Keratinocyte (primary cell): ENCODE measurements at regions not wholly inside any gene's neighbourhood (a gene's known extent, or its start where the extent isn't known, plus 50 kb on each side); places are given as distances from the start of the nearest gene placed in this dataset.

ENCODE experiments used
- DNase-seq: peaks from one replicate; pipeline ENCODE4 v3.0.0-alpha.2; 2011; ENCODE audit warnings: low read depth, missing footprints, low spot score
- FAIRE-seq: peaks from 2 replicates; lab custom pipeline; 2011; peaks lifted over from hg19 to GRCh38; lab: Jason Lieb, UNC
- H2AFZ ChIP-seq: 2 replicates; pipeline ENCODE4 v1.6.0; 2012; ENCODE audit warnings: low read length, control low read depth, inconsistent platforms; ENCODE audit not compliant: control insufficient read depth
- H3K27ac ChIP-seq: 2 replicates; pipeline ENCODE4 v1.5.1; 2011; ENCODE audit warnings: low read length; ENCODE audit not compliant: control insufficient read depth, insufficient read depth
- H3K27me3 ChIP-seq: 3 replicates; pipeline ENCODE4 v1.6.0; 2011; ENCODE audit warnings: low read length; ENCODE audit not compliant: control insufficient read depth, insufficient read depth; ENCODE audit errors: extremely low read depth
- H3K36me3 ChIP-seq, 2 experiments: 2 replicates in 1 of 2; 3 replicates in 1 of 2; pipeline ENCODE4 v1.5.1; 2011; ENCODE audit warnings: low read length in 2 of 2, mild to moderate bottlenecking in 1 of 2; ENCODE audit not compliant: control insufficient read depth in 2 of 2, insufficient read depth in 2 of 2; ENCODE audit errors: extremely low read depth in 1 of 2
- H3K4me1 ChIP-seq: 3 replicates; pipeline ENCODE4 v1.5.1; 2011; ENCODE audit warnings: low read length; ENCODE audit not compliant: control insufficient read depth, insufficient read depth; ENCODE audit errors: extremely low read depth
- H3K4me2 ChIP-seq: 3 replicates; pipeline ENCODE4 v1.6.0; 2011; ENCODE audit warnings: low read depth, low read length; ENCODE audit not compliant: control insufficient read depth, insufficient read depth; ENCODE audit errors: extremely low read depth
- H3K4me3 ChIP-seq, 3 experiments: fragments of 200-600 bp in 1 of 3; sonication (generic) in 1 of 3; 2 replicates in 2 of 3; 3 replicates in 1 of 3; pipeline ENCODE4 v1.5.1; 2011 to 2016; ENCODE audit warnings: low read length in 3 of 3, mild to moderate bottlenecking in 3 of 3, control low read depth in 2 of 3, inconsistent platforms in 1 of 3, low read depth in 1 of 3, mixed read lengths in 1 of 3, mixed run types in 1 of 3, moderate library complexity in 1 of 3; ENCODE audit not compliant: control insufficient read depth in 2 of 3, insufficient read depth in 2 of 3; ENCODE audit errors: extremely low read depth in 1 of 3
- H3K79me2 ChIP-seq: 2 replicates; pipeline ENCODE4 v1.6.0; 2012; ENCODE audit warnings: low read length; ENCODE audit not compliant: control insufficient read depth, insufficient read depth
- H3K9ac ChIP-seq: 3 replicates; pipeline ENCODE4 v1.6.0; 2011; ENCODE audit warnings: low read length; ENCODE audit not compliant: control insufficient read depth, insufficient read depth; ENCODE audit errors: extremely low read depth
- H3K9me1 ChIP-seq: 3 replicates; pipeline ENCODE4 v1.6.0; 2011; ENCODE audit warnings: low read length; ENCODE audit not compliant: control insufficient read depth, insufficient read depth; ENCODE audit errors: extremely low read depth
- H3K9me3 ChIP-seq: 2 replicates; pipeline ENCODE4 v1.5.1; 2012; ENCODE audit warnings: low read depth, low read length; ENCODE audit not compliant: control insufficient read depth
- H4K20me1 ChIP-seq: 3 replicates; pipeline ENCODE4 v1.6.0; 2011; ENCODE audit warnings: low read length; ENCODE audit not compliant: control insufficient read depth, insufficient read depth; ENCODE audit errors: extremely low read depth
- CTCF ChIP-seq, 3 experiments: IDR thresholded peaks in 1 of 3; conservative IDR thresholded peaks in 1 of 3; optimal IDR thresholded peaks in 1 of 3; 2 replicates in 2 of 3; 3 replicates in 1 of 3; pipeline versions ENCODE3 to v1.5.1; 2011; ENCODE audit warnings: low read length in 3 of 3, mild to moderate bottlenecking in 3 of 3, moderate library complexity in 2 of 3, control low read depth in 1 of 3, inconsistent platforms in 1 of 3; ENCODE audit not compliant: insufficient read depth in 2 of 3; ENCODE audit errors: extremely low read depth in 1 of 3
- EZH2 ChIP-seq: IDR thresholded peaks from one replicate; pipeline ENCODE4 v1.6.1; 2012; ENCODE audit warnings: inconsistent platforms, mild to moderate bottlenecking, low read length, moderate library complexity
- dilution Hi-C: fragments of 300-500 bp; cut with MboI; formaldehyde crosslinking; loops from one replicate; pipeline ENCODE4 v1.7.0; 2020; ENCODE audit warnings: low sequenced_read_pairs; ENCODE audit not compliant: extremely low pct_ligation_motif_present

- TF ChIP-seq CTCF (optimal IDR thresholded peaks at IDR 0.05 in 1 of 3, IDR thresholded peaks at IDR 0.05 in 1 of 3, conservative IDR thresholded peaks at IDR 0.05 in 1 of 3; ENCODE audit: extremely low read depth in 1 of 3, insufficient read depth in 2 of 3, low read length in 3 of 3): no peak
- no peak for TF ChIP-seq EZH2
- H3K36me3 ChIP-seq: no peaks in the 10 kb centered on the region
These were observed 64.7 kb upstream of the BTC start for GRCh38 chr4:74858921-74859562.

GRCh38 chr4:74855879-74856278, 61.6 kb upstream of the BTC start:
- Histone ChIP-seq H3K4me2 (no peak overlapping the region), H3K9ac (no peak overlapping the region), H3K79me2 (no peaks in the 10 kb centered on the region), H3K27me3 (no peaks in the 10 kb centered on the region), H3K9me3 (no peaks in the 10 kb centered on the region), H3K4me1 (no peaks in the 10 kb centered on the region), H3K4me3 (no peak overlapping the region), H3K36me3 (no peaks in the 10 kb centered on the region), H3K9me1 (no peaks in the 10 kb centered on the region), H4K20me1 (no peaks in the 10 kb centered on the region), H3K27ac (no peak overlapping the region), H2AFZ (no peak overlapping the region)
- DNase-seq (no peak), FAIRE-seq (no peak)
- no peak for TF ChIP-seq EZH2
- TF ChIP-seq CTCF (optimal IDR thresholded peaks at IDR 0.05 in 1 of 3, IDR thresholded peaks at IDR 0.05 in 1 of 3, conservative IDR thresholded peaks at IDR 0.05 in 1 of 3; ENCODE audit: extremely low read depth in 1 of 3, insufficient read depth in 2 of 3, low read length in 3 of 3): no peak
- dilution Hi-C loops: no loop called here

More at GRCh38 chr4:74858921-74859562, 64.7 kb upstream of the BTC start:
- Histone ChIP-seq H3K4me3 (no peak overlapping the region), H3K9me3 (no peaks in the 10 kb centered on the region), H3K9me1 (no peaks in the 10 kb centered on the region), H3K27me3 (no peaks in the 10 kb centered on the region), H4K20me1 (no peaks in the 10 kb centered on the region), H3K9ac (no peak overlapping the region), H3K27ac (no peak overlapping the region), H3K79me2 (no peaks in the 10 kb centered on the region), H3K4me2 (no peak overlapping the region), H3K4me1 (no peaks in the 10 kb centered on the region), H2AFZ (no peak overlapping the region)
- DNase-seq (no peak), FAIRE-seq (no peak)
- dilution Hi-C loops: no loop called here
